HepG2 (cell line): ENCODE measurements at regions not wholly inside any gene's neighbourhood (a gene's known extent, or its start where the extent isn't known, plus 50 kb on each side); places are given as distances from the start of the nearest gene placed in this dataset.

Source experiments
- EP300 ChIP-seq, 3 experiments: sonication (generic) in 1 of 3; formaldehyde crosslinking in 1 of 3; IDR thresholded peaks; 2 replicates each; pipeline versions ENCODE4 v1.5.1 to v1.6.1; 2011 to 2020; ENCODE audit warnings: low read depth in 2 of 3, low read length in 2 of 3, borderline replicate concordance in 1 of 3, improper control_type of control experiment in 1 of 3, mild to moderate bottlenecking in 1 of 3, missing genetic modification reagents in 1 of 3, moderate library complexity in 1 of 3
- MXI1 ChIP-seq: IDR thresholded peaks from 3 replicates; pipeline ENCODE4 v1.6.1; 2012; ENCODE audit warnings: low read depth, low read length, inconsistent platforms, borderline replicate concordance
- RBFOX2 ChIP-seq: fragments of 200-400 bp; formaldehyde crosslinking; IDR thresholded peaks from 2 replicates; pipeline ENCODE4 v1.6.1; 2017; ENCODE audit warnings: low read depth, mild to moderate bottlenecking, low read length
- U2AF2 ChIP-seq: fragments of 200-400 bp; formaldehyde crosslinking; IDR thresholded peaks from 2 replicates; pipeline ENCODE4 v1.6.1; 2017; ENCODE audit warnings: low read depth, mild to moderate bottlenecking, low read length
- ZNF790 ChIP-seq: sonication (generic); formaldehyde crosslinking; IDR thresholded peaks from 2 replicates; pipeline ENCODE4 v1.8.0; 2022; ENCODE audit warnings: missing genetic modification reagents, mild to moderate bottlenecking, borderline replicate concordance

DNA sequence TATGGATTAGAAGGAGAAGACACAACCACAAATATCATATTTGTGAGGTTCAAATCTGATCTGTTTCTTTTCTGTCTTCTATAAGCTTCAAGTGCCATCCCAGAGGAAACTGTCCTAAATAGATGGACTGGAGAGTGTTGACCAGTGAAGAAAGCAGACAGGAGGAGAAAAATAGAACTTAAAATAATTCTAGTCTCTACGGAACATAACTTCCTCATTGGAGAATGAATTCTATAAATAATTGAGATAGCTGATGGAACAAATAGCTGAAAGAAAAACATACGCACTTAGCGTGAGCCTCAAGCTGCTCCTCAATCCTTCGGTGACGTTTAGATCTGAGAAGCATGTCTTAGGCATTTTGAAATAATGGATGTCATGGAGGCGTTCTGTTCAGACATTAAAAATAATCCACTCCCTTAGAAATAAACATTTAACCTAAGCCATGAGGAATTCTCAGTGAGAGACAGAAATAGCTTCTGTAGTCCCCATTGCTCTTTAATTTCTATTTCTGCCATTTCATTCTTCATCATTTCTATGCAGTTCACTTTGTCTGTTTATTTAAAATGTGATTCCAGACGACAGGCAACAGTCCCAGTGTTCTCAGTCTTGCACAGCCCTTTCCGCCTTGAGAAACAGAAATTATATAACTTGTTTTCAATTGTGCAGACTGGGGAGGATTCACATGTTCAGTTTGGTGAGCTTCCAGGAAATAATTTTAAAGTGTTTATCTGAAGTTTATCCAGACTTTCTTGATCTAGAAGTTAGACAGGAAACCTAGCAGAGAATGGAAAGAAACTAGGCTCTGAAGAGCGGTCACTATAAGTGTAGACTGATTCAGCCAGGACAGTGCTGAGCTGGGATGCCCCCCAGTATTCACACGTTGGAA is 97.3 kb downstream of the NR1D2 start:
- TF ChIP-seq RBFOX2 (no peak), MXI1 (no peak), U2AF2 (no peak), EP300 (IDR thresholded peaks at IDR 0.05; ENCODE audit: low read depth in 2 of 2, low read length in 2 of 2) (no peak), EP300 (CRISPR knock-in tag; IDR thresholded peaks at IDR 0.05; ENCODE audit: borderline replicate concordance) (no peak), ZNF790 (CRISPR knock-in tag) (no peak)
